Neural crest cell (in vitro differentiated cells): ENCODE measurements at regions not wholly inside any gene's neighbourhood (a gene's known extent, or its start where the extent isn't known, plus 50 kb on each side); places are given as distances from the start of the nearest gene placed in this dataset.

ENCODE experiments used
- DNase-seq: peaks from one replicate; pipeline ENCODE4 v3.0.0; 2021; ENCODE audit warnings: low read depth, mixed read lengths, low spot score
- H3K27ac Mint-ChIP-seq: one replicate; pipeline ENCODE4 v1.8.0; 2021; ENCODE audit warnings: mild to moderate bottlenecking, mixed read lengths; ENCODE audit not compliant: unreplicated experiment
- H3K27me3 Mint-ChIP-seq: 2 replicates; pipeline ENCODE4 v1.8.0; 2021; ENCODE audit warnings: low read depth, mild to moderate bottlenecking, mixed read lengths
- H3K36me3 Mint-ChIP-seq: 2 replicates; pipeline ENCODE4 v1.8.0; 2021; ENCODE audit warnings: low read depth, mild to moderate bottlenecking, mixed read lengths
- H3K4me1 Mint-ChIP-seq: 2 replicates; pipeline ENCODE4 v1.8.0; 2021; ENCODE audit warnings: mixed read lengths
- H3K4me3 Mint-ChIP-seq: one replicate; pipeline ENCODE4 v1.8.0; 2021; ENCODE audit warnings: mild to moderate bottlenecking, mixed read lengths
- H3K9me3 Mint-ChIP-seq: 2 replicates; pipeline ENCODE4 v1.8.0; 2021; ENCODE audit warnings: mixed read lengths
- CTCF ChIP-seq: fragments of 200-600 bp; sonication (generic); conservative IDR thresholded peaks from 2 replicates; pipeline ENCODE4 v1.5.0; 2021; ENCODE audit warnings: antibody characterized with exemption, mild to moderate bottlenecking

- TF ChIP-seq CTCF, result no peak
- no peak for DNase-seq
- H3K27ac Mint-ChIP-seq, result no peak overlapping the region
- H3K4me1 Mint-ChIP-seq, result peaks cover 20% of the 10 kb centered on the region
- H3K4me3 Mint-ChIP-seq, result no peak overlapping the region
- H3K27me3 Mint-ChIP-seq, result no peaks in the 10 kb centered on the region
- peaks cover 4% of the 10 kb centered on the region for H3K9me3 Mint-ChIP-seq
- no peaks in the 10 kb centered on the region for H3K36me3 Mint-ChIP-seq
These were observed 324.4 kb upstream of the TNP1 start for GRCh38 chr2:217184242-217184641.

GRCh38 chr2:217183471-217183870 lies 323.6 kb upstream of the TNP1 start:
- H3K27ac Mint-ChIP-seq, result no peak overlapping the region
- no peak overlapping the region for H3K4me3 Mint-ChIP-seq
- peaks cover 12% of the 10 kb centered on the region for H3K4me1 Mint-ChIP-seq
- TF ChIP-seq CTCF, result no peak
- no peak for DNase-seq
- no peaks in the 10 kb centered on the region for H3K36me3 Mint-ChIP-seq
- no peaks in the 10 kb centered on the region for H3K27me3 Mint-ChIP-seq
- H3K9me3 Mint-ChIP-seq, result peaks cover 4% of the 10 kb centered on the region

DNA sequence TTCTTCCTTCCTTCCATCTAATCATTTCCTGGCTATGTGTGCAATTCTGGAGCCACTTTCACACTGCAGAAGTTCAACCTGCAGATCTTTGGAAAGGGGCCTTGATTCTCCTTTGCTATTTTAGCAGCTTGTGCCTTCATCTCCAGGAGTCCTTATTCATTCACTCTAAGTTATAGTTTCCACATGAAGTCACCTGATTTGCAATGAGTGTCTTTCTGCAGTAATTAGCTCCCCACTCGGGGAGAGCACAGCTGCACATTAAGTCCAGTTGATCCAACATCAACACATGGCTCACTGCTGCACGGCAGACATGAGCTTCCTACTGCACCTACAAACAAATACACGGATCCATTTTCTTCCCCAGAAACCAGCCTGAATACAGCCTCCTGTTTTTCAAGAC lies 323.1 kb upstream of the TNP1 start:
- no peaks in the 10 kb centered on the region for H3K27me3 Mint-ChIP-seq
- H3K27ac Mint-ChIP-seq, result no peak overlapping the region
- DNase-seq, result no peak
- H3K4me3 Mint-ChIP-seq, result no peak overlapping the region
- H3K9me3 Mint-ChIP-seq, result peaks cover 7% of the 10 kb centered on the region
- no peak for TF ChIP-seq CTCF
- H3K4me1 Mint-ChIP-seq, result peaks cover 9% of the 10 kb centered on the region
- H3K36me3 Mint-ChIP-seq, result no peaks in the 10 kb centered on the region

- no peak overlapping the region for H3K27ac Mint-ChIP-seq
- H3K4me1 Mint-ChIP-seq, result peaks cover 9% of the 10 kb centered on the region
- DNase-seq, result no peak
- H3K4me3 Mint-ChIP-seq, result no peak overlapping the region
- peaks cover 13% of the 10 kb centered on the region for H3K9me3 Mint-ChIP-seq
- H3K27me3 Mint-ChIP-seq, result no peaks in the 10 kb centered on the region
- no peak for TF ChIP-seq CTCF
- H3K36me3 Mint-ChIP-seq, result peaks cover 4% of the 10 kb centered on the region
These were observed 321.6 kb upstream of the TNP1 start for GRCh38 chr2:217181512-217181911.

DNA sequence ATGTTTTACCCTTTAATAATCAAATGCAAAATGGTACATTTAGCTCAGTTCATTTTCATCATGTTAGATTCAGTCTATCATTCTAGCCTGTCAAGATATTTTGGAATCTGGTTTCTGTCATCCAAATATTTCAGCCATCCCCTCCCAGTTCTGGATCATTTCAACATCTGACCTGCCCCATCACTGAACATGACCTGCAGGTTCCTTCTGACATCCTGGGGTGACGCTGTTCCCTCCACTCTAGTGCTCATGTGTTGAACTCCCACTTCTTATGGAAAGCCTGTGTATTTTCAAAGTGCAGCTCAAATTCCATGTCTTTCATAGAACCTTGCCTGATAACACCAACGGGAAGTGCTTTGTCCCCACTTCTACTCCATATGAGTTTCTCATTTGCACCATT lies 320.0 kb upstream of the TNP1 start:
- TF ChIP-seq CTCF, result no peak
- peaks cover 9% of the 10 kb centered on the region for H3K4me1 Mint-ChIP-seq
- H3K4me3 Mint-ChIP-seq, result no peak overlapping the region
- DNase-seq, result no peak
- peaks cover 11% of the 10 kb centered on the region for H3K36me3 Mint-ChIP-seq
- peaks cover 17% of the 10 kb centered on the region for H3K9me3 Mint-ChIP-seq
- H3K27ac Mint-ChIP-seq, result no peak overlapping the region
- H3K27me3 Mint-ChIP-seq, result no peaks in the 10 kb centered on the region

DNA sequence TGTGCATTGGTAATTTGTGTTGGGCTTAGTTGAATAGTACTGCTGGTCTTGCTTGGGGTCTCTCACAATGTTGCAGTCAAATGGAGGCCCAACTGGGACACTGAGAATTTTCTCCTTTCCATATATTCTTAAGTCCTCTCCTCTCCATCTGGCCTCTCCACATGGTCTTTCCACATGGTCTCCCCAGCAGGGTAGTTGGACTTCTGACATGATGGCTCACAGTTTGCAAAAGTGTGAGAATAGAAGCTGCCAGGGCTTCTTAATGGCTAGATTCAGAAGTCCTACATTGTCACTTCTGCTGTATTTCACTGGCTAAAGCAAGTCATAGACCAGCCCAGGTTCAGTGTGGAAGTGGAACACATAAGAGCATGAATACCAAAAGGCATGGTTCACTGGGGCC lies 318.5 kb upstream of the TNP1 start:
- Mint-ChIP-seq H3K9me3 (peaks cover 19% of the 10 kb centered on the region), H3K36me3 (peaks cover 11% of the 10 kb centered on the region), H3K27ac (no peak overlapping the region), H3K4me3 (no peak overlapping the region), H3K4me1 (peaks cover 9% of the 10 kb centered on the region), H3K27me3 (no peaks in the 10 kb centered on the region)
- no peak for TF ChIP-seq CTCF
- DNase-seq, result no peak
